CD4-positive, alpha-beta memory T cell (primary cell): ENCODE measurements at regions not wholly inside any gene's neighbourhood (a gene's known extent, or its start where the extent isn't known, plus 50 kb on each side); places are given as distances from the start of the nearest gene placed in this dataset.

Source experiments
- CTCF ChIA-PET: fragments of 350-600 bp; sonication (Branson Sonifier 250); formaldehyde crosslinking; loops from one replicate; lab custom pipeline; 2021; ENCODE audit warnings: inconsistent platforms; ENCODE audit not compliant: partially characterized antibody; lab: Charles Lee
- POLR2A ChIA-PET: fragments of 350-600 bp; sonication (Branson Sonifier 250); formaldehyde crosslinking; loops from one replicate; lab custom pipeline; 2021; ENCODE audit not compliant: partially characterized antibody; lab: Charles Lee
- DNase-seq, 5 donors: peaks; one replicate each; pipeline versions ENCODE4 v3.0.0 to v3.0.0-alpha.2; 2020 to 2022; ENCODE audit warnings: mixed read lengths in 1 of 5
- H3K27ac ChIP-seq: one replicate; pipeline ENCODE4 v1.7.0; 2013; ENCODE audit warnings: low read depth, low read length
- H3K27me3 ChIP-seq: 2 replicates; pipeline ENCODE4 v1.7.0; 2013; ENCODE audit warnings: mild to moderate bottlenecking, low read length, moderate library complexity; ENCODE audit not compliant: insufficient read depth
- H3K36me3 ChIP-seq: 2 replicates; pipeline ENCODE4 v1.7.0; 2013; ENCODE audit warnings: mild to moderate bottlenecking, low read length, moderate library complexity; ENCODE audit not compliant: insufficient read depth
- H3K4me1 ChIP-seq: 2 replicates; pipeline ENCODE4 v1.7.0; 2013; ENCODE audit warnings: mild to moderate bottlenecking, low read length, moderate library complexity; ENCODE audit not compliant: insufficient read depth
- H3K4me3 ChIP-seq, 2 donors: one replicate each; pipeline ENCODE4 v1.7.0; 2013; ENCODE audit warnings: low read length in 2 of 2, mild to moderate bottlenecking in 1 of 2
- H3K9me3 ChIP-seq, 2 donors: one replicate each; pipeline ENCODE4 v1.7.0; 2013; ENCODE audit warnings: low read length in 2 of 2, control low read depth in 1 of 2; ENCODE audit not compliant: control insufficient read depth in 1 of 2
- H3K27ac Mint-ChIP-seq, 7 donors: one replicate each; pipeline ENCODE4 v1.8.0; 2020 to 2021; ENCODE audit warnings: mixed read lengths in 7 of 7, mild to moderate bottlenecking in 6 of 7, inconsistent platforms in 3 of 7, moderate library complexity in 3 of 7
- H3K27me3 Mint-ChIP-seq, 2 donors: one replicate each; pipeline ENCODE4 v1.8.0; 2020 to 2021; ENCODE audit warnings: mixed read lengths in 2 of 2
- H3K36me3 Mint-ChIP-seq, 2 donors: one replicate each; pipeline ENCODE4 v1.8.0; 2020 to 2021; ENCODE audit warnings: mixed read lengths in 2 of 2, inconsistent platforms in 1 of 2, mild to moderate bottlenecking in 1 of 2
- H3K4me1 Mint-ChIP-seq, 4 donors: one replicate each; pipeline ENCODE4 v1.8.0; 2020 to 2021; ENCODE audit warnings: mixed read lengths in 4 of 4, mild to moderate bottlenecking in 1 of 4
- H3K4me3 Mint-ChIP-seq, 8 donors: one replicate each; pipeline ENCODE4 v1.8.0; 2020 to 2021; ENCODE audit warnings: mixed read lengths in 8 of 8, mild to moderate bottlenecking in 7 of 8, moderate library complexity in 6 of 8, inconsistent platforms in 3 of 8
- H3K9me3 Mint-ChIP-seq, 8 donors: one replicate each; pipeline ENCODE4 v1.8.0; 2020 to 2021; ENCODE audit warnings: mixed read lengths in 8 of 8, mild to moderate bottlenecking in 5 of 8, inconsistent platforms in 3 of 8, moderate library complexity in 1 of 8
- intact Hi-C: fragments of 100-400 bp; cut with micrococcal nuclease; formaldehyde crosslinking; loops from one replicate; pipeline ENCODE4 v1.15.1; 2023

- intact Hi-C loops, result no loop called here
- Histone ChIP-seq H3K4me3 (no peak overlapping the region), H3K4me1 (no peaks in the 10 kb centered on the region), H3K9me3 (no peaks in the 10 kb centered on the region), H3K27me3 (no peaks in the 10 kb centered on the region), H3K36me3 (no peaks in the 10 kb centered on the region), H3K27ac (no peak overlapping the region)
- H3K4me3 Mint-ChIP-seq, result no peak overlapping the region
- no peaks in the 10 kb centered on the region for H3K36me3 Mint-ChIP-seq
- peaks cover 0 to 4% (median 2%) of the 10 kb centered on the region in 8 donors for H3K9me3 Mint-ChIP-seq
- H3K27ac Mint-ChIP-seq, result no peak overlapping the region
- no peaks in the 10 kb centered on the region for H3K4me1 Mint-ChIP-seq
- POLR2A ChIA-PET, result no interaction called here
- no peaks in the 10 kb centered on the region for H3K27me3 Mint-ChIP-seq
- CTCF ChIA-PET, result no interaction called here
- no peak for DNase-seq
Measured at GRCh38 chr13:105569816-105570215, 965.6 kb downstream of the EFNB2 start.

GRCh38 chr13:105567951-105568525 lies 967.4 kb downstream of the EFNB2 start:
- CTCF ChIA-PET, result no interaction called here
- H3K4me1 ChIP-seq, result no peaks in the 10 kb centered on the region
- H3K36me3 ChIP-seq, result no peaks in the 10 kb centered on the region
- Mint-ChIP-seq H3K4me3 (no peak overlapping the region), H3K27me3 (no peaks in the 10 kb centered on the region), H3K9me3 (peaks cover 0 to 5% (median 1%) of the 10 kb centered on the region in 8 donors), H3K36me3 (no peaks in the 10 kb centered on the region), H3K4me1 (no peaks in the 10 kb centered on the region), H3K27ac (no peak overlapping the region)
- DNase-seq, result no peak
- intact Hi-C loops, result no loop called here
- no peaks in the 10 kb centered on the region for H3K9me3 ChIP-seq
- POLR2A ChIA-PET, result no interaction called here
- H3K27ac ChIP-seq, result no peak overlapping the region
- no peak overlapping the region for H3K4me3 ChIP-seq
- H3K27me3 ChIP-seq, result no peaks in the 10 kb centered on the region

GRCh38 chr13:105565136-105565727 lies 970.2 kb downstream of the EFNB2 start:
- no peak overlapping the region for H3K4me3 ChIP-seq
- no peaks in the 10 kb centered on the region for H3K9me3 ChIP-seq
- no peaks in the 10 kb centered on the region for H3K4me1 ChIP-seq
- Mint-ChIP-seq H3K4me1 (no peaks in the 10 kb centered on the region), H3K27me3 (no peaks in the 10 kb centered on the region), H3K4me3 (no peak overlapping the region), H3K36me3 (no peaks in the 10 kb centered on the region), H3K9me3 (peaks cover 0 to 5% (median under 1%) of the 10 kb centered on the region in 8 donors), H3K27ac (no peak overlapping the region)
- intact Hi-C loops, result no loop called here
- H3K36me3 ChIP-seq, result no peaks in the 10 kb centered on the region
- CTCF ChIA-PET, result no interaction called here
- no peak overlapping the region for H3K27ac ChIP-seq
- no peaks in the 10 kb centered on the region for H3K27me3 ChIP-seq
- no peak for DNase-seq
- POLR2A ChIA-PET, result no interaction called here

GRCh38 chr13:105552078-105552477 lies 983.4 kb downstream of the EFNB2 start:
- H3K27ac Mint-ChIP-seq, result no peak overlapping the region
- H3K27me3 ChIP-seq, result no peaks in the 10 kb centered on the region

GRCh38 chr13:105547851-105548250 lies 987.6 kb downstream of the EFNB2 start:
- DNase-seq, result no peak
- Histone ChIP-seq H3K36me3 (no peaks in the 10 kb centered on the region), H3K27me3 (no peaks in the 10 kb centered on the region), H3K9me3 (no peaks in the 10 kb centered on the region), H3K4me1 (no peaks in the 10 kb centered on the region), H3K4me3 (no peak overlapping the region), H3K27ac (no peak overlapping the region)
- intact Hi-C loops, result no loop called here
- ChIA-PET POLR2A (no interaction called here), CTCF (no interaction called here)
- Mint-ChIP-seq H3K27me3 (no peaks in the 10 kb centered on the region), H3K36me3 (no peaks in the 10 kb centered on the region), H3K4me3 (no peak overlapping the region), H3K4me1 (no peaks in the 10 kb centered on the region), H3K27ac (no peak overlapping the region), H3K9me3 (peaks cover 0 to 3% (median 0%) of the 10 kb centered on the region in 8 donors)

More at GRCh38 chr13:105552078-105552477, 983.4 kb downstream of the EFNB2 start:
- H3K4me3 ChIP-seq, result no peak overlapping the region
- Mint-ChIP-seq H3K4me3 (no peak overlapping the region), H3K9me3 (peaks cover 0 to 9% (median 1%) of the 10 kb centered on the region in 8 donors), H3K4me1 (no peaks in the 10 kb centered on the region), H3K27me3 (peaks cover 0 to 2% of the 10 kb centered on the region in 2 donors), H3K36me3 (no peaks in the 10 kb centered on the region)
- H3K27ac ChIP-seq, result no peak overlapping the region
- H3K4me1 ChIP-seq, result no peaks in the 10 kb centered on the region
- no peaks in the 10 kb centered on the region for H3K9me3 ChIP-seq
- no peak for DNase-seq
- CTCF ChIA-PET, result no interaction called here
- no peaks in the 10 kb centered on the region for H3K36me3 ChIP-seq
- POLR2A ChIA-PET, result no interaction called here
- intact Hi-C loops, result no loop called here

GRCh38 chr13:105545811-105546210 lies 989.7 kb downstream of the EFNB2 start:
- Histone ChIP-seq H3K36me3 (no peaks in the 10 kb centered on the region), H3K27ac (no peak overlapping the region), H3K27me3 (no peaks in the 10 kb centered on the region), H3K9me3 (no peaks in the 10 kb centered on the region), H3K4me3 (no peak overlapping the region), H3K4me1 (no peaks in the 10 kb centered on the region)
- H3K4me3 Mint-ChIP-seq, result no peak overlapping the region
- ChIA-PET CTCF (no interaction called here), POLR2A (no interaction called here)
- H3K4me1 Mint-ChIP-seq, result no peaks in the 10 kb centered on the region
- H3K9me3 Mint-ChIP-seq, result peaks cover 0 to 3% (median 0%) of the 10 kb centered on the region in 8 donors
- H3K27me3 Mint-ChIP-seq, result no peaks in the 10 kb centered on the region
- no peaks in the 10 kb centered on the region for H3K36me3 Mint-ChIP-seq
- H3K27ac Mint-ChIP-seq, result no peak overlapping the region
- no peak for DNase-seq
- intact Hi-C loops, result no loop called here

GRCh38 chr13:105543742-105544141 lies 991.7 kb downstream of the EFNB2 start:
- H3K27me3 ChIP-seq, result no peaks in the 10 kb centered on the region
- no peak overlapping the region for H3K27ac ChIP-seq
- no peak for DNase-seq
- no peak overlapping the region for H3K27ac Mint-ChIP-seq
- H3K9me3 Mint-ChIP-seq, result peaks cover 0 to 3% (median 0%) of the 10 kb centered on the region in 8 donors
- ChIA-PET POLR2A (no interaction called here), CTCF (no interaction called here)
- no peak overlapping the region for H3K4me3 ChIP-seq
- H3K4me3 Mint-ChIP-seq, result peak overlapping the region in 1 of 8 donors; percentile 7
- H3K36me3 ChIP-seq, result no peaks in the 10 kb centered on the region
- no peaks in the 10 kb centered on the region for H3K4me1 Mint-ChIP-seq
- H3K4me1 ChIP-seq, result no peaks in the 10 kb centered on the region
- intact Hi-C loops, result no loop called here
- H3K27me3 Mint-ChIP-seq, result no peaks in the 10 kb centered on the region
- no peaks in the 10 kb centered on the region for H3K9me3 ChIP-seq
- H3K36me3 Mint-ChIP-seq, result no peaks in the 10 kb centered on the region
